PC-3 (cell line): ENCODE measurements at regions not wholly inside any gene's neighbourhood (a gene's known extent, or its start where the extent isn't known, plus 50 kb on each side); places are given as distances from the start of the nearest gene placed in this dataset.
A peak's percentile ranks its signal among the peaks of the same experiment; 100 is the strongest.

Source experiments
- ATAC-seq: fragments of 200-7000 bp; cut with Tn5 transposase; 2 replicates; pipeline ENCODE4 v1.9.1; 2020; ENCODE audit warnings: mild to moderate bottlenecking, moderate library complexity
- BruUV-seq: library from RNA; stranded (reverse); fragments of 400-500 nt; replicated peaks from 2 replicates; lab custom pipeline; 2021; lab: Mats Ljungman, UMichigan
- CTCF ChIA-PET: fragments of 300-600 bp; sonication (Branson Sonifier 250); formaldehyde crosslinking; loops from one replicate; lab custom pipeline; 2022; ENCODE audit warnings: antibody characterized with exemption; lab: Charles Lee
- POLR2A ChIA-PET: fragments of 300-600 bp; sonication (Branson Sonifier 250); formaldehyde crosslinking; loops from one replicate; lab custom pipeline; 2022; ENCODE audit warnings: antibody characterized with exemption; ENCODE audit not compliant: unreplicated experiment; lab: Charles Lee
- DNase-seq: peaks from one replicate; pipeline ENCODE4 v3.0.0-alpha.2; 2015
- H2AFZ ChIP-seq: fragments of 300-600 bp; sonication (generic); 2 replicates; pipeline ENCODE4 v1.6.0; 2016; ENCODE audit warnings: antibody characterized with exemption, low read length
- H3F3A ChIP-seq: fragments of 300-600 bp; sonication (generic); one replicate; pipeline ENCODE4 v1.6.0; 2017; ENCODE audit warnings: antibody characterized with exemption, low read length, control low read depth, mild to moderate bottlenecking; ENCODE audit not compliant: unreplicated experiment
- H3K27ac ChIP-seq: fragments of 300-600 bp; sonication (generic); 2 replicates; pipeline ENCODE4 v1.5.1; 2016; ENCODE audit warnings: mild to moderate bottlenecking, low read length
- H3K27me3 ChIP-seq: fragments of 300-600 bp; sonication (generic); 2 replicates; pipeline ENCODE4 v1.6.1; 2016; ENCODE audit warnings: low read length, mixed read lengths
- H3K36me3 ChIP-seq: fragments of 300-600 bp; sonication (generic); 2 replicates; pipeline ENCODE4 v1.6.1; 2016; ENCODE audit warnings: low read depth, mixed run types, low read length, mixed read lengths
- H3K4me1 ChIP-seq: fragments of 300-600 bp; sonication (generic); 2 replicates; pipeline ENCODE4 v1.5.1; 2016; ENCODE audit warnings: low read length; ENCODE audit not compliant: insufficient read depth
- H3K4me2 ChIP-seq: fragments of 300-600 bp; sonication (generic); 2 replicates; pipeline ENCODE4 v1.6.0; 2016; ENCODE audit warnings: low read length
- H3K4me3 ChIP-seq: fragments of 300-600 bp; sonication (generic); 2 replicates; pipeline ENCODE4 v1.5.1; 2016; ENCODE audit warnings: mild to moderate bottlenecking, low read length, mixed read lengths
- H3K79me2 ChIP-seq: fragments of 300-600 bp; sonication (generic); 2 replicates; pipeline ENCODE4 v1.6.1; 2017; ENCODE audit warnings: low read length, mixed read lengths
- H3K9ac ChIP-seq: fragments of 300-600 bp; sonication (generic); 2 replicates; pipeline ENCODE4 v1.6.0; 2016; ENCODE audit warnings: mild to moderate bottlenecking, low read length
- H3K9me2 ChIP-seq: fragments of 300-600 bp; sonication (generic); replicated peaks from 2 replicates; pipeline ENCODE4 v1.6.1; 2016; ENCODE audit warnings: mixed run types, low read length, mixed read lengths
- H3K9me3 ChIP-seq: fragments of 300-600 bp; sonication (generic); 2 replicates; pipeline ENCODE4 v1.6.1; 2016; ENCODE audit warnings: low read length, mixed read lengths
- H4K20me1 ChIP-seq: fragments of 300-600 bp; sonication (generic); 2 replicates; pipeline ENCODE4 v1.6.1; 2016; ENCODE audit warnings: low read length, mixed read lengths
- EZH2 ChIP-seq: fragments of 300-600 bp; sonication (generic); IDR thresholded peaks from one replicate; pipeline ENCODE4 v1.6.1; 2017; ENCODE audit warnings: antibody characterized with exemption, mild to moderate bottlenecking, low read length; ENCODE audit not compliant: unreplicated experiment
- EZH2phosphoT487 ChIP-seq: fragments of 300-600 bp; sonication (generic); IDR thresholded peaks from 2 replicates; pipeline ENCODE4 v1.6.1; 2018; ENCODE audit warnings: mild to moderate bottlenecking, antibody characterized with exemption, low read length, borderline replicate concordance
- intact Hi-C: fragments of 100-400 bp; cut with micrococcal nuclease; formaldehyde crosslinking; loops from 2 replicates; pipeline ENCODE4 v1.9.0; 2023
- TF ChIP-seq, protein P1 (sequence below): fragments of 300-600 bp; sonication (generic); conservative IDR thresholded peaks from 2 replicates; pipeline ENCODE4 v1.5.1; 2017; ENCODE audit warnings: antibody characterized with exemption, low read depth, mild to moderate bottlenecking, low read length

DNA sequence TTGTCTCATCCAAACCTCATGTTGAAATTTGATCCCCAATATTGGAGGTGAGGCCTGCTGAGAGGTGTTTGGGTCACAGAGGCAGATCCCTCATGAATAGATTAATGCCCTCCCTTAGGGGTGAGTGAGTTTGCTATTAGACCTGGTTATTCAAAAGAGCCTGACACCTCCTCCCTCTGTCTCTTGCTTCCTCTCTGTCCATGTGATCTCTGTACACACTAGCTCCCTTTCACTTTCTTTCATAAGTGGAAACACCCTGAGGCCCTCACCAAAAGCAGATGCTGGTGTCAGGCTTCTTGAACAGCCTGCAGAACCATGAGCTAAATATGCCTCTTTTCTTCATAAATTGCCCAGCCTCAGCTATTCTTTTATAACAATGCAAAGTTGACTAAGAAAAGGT lies 447.1 kb downstream of the MDFIC start:
- Histone ChIP-seq H3K4me3 (no peak overlapping the region), H3K9me3 (no peaks in the 10 kb centered on the region), H3K4me2 (no peak overlapping the region), H3K9me2 (no peaks in the 10 kb centered on the region), H3K79me2 (no peaks in the 10 kb centered on the region), H4K20me1 (no peaks in the 10 kb centered on the region), H3F3A (no peaks in the 10 kb centered on the region), H2AFZ (no peak overlapping the region), H3K36me3 (no peaks in the 10 kb centered on the region), H3K9ac (no peak overlapping the region), H3K4me1 (no peaks in the 10 kb centered on the region), H3K27ac (no peak overlapping the region), H3K27me3 (no peaks in the 10 kb centered on the region)
- DNase-seq (no peak), ATAC-seq (no peak)
- intact Hi-C loops: no loop called here
- POLR2A ChIA-PET: no interaction called here
- CTCF ChIA-PET: no interaction called here
- BruUV-seq: no TSS peak
- TF ChIP-seq, protein P1, sequence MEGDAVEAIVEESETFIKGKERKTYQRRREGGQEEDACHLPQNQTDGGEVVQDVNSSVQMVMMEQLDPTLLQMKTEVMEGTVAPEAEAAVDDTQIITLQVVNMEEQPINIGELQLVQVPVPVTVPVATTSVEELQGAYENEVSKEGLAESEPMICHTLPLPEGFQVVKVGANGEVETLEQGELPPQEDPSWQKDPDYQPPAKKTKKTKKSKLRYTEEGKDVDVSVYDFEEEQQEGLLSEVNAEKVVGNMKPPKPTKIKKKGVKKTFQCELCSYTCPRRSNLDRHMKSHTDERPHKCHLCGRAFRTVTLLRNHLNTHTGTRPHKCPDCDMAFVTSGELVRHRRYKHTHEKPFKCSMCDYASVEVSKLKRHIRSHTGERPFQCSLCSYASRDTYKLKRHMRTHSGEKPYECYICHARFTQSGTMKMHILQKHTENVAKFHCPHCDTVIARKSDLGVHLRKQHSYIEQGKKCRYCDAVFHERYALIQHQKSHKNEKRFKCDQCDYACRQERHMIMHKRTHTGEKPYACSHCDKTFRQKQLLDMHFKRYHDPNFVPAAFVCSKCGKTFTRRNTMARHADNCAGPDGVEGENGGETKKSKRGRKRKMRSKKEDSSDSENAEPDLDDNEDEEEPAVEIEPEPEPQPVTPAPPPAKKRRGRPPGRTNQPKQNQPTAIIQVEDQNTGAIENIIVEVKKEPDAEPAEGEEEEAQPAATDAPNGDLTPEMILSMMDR: no peak

DNA sequence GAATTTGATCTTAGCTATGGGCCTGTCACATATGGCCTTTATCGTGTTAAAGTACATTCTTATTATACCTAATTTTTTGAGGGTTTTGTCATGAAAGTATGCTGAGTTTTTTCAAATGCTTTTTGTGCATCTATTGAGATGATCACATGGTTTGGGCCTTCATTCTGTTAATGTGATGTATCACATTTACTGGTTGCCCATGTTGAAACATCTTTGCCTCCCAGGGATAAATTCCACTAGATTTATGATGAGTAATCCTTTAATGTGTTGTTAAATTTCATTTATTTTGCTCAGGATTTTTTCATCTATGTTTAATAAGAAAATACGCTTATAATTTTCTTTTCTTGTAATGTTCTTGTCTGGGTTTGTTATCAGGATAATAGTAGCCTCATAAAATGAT lies 442.0 kb downstream of the MDFIC start:
- Histone ChIP-seq H3K9me3 (no peaks in the 10 kb centered on the region), H3F3A (no peaks in the 10 kb centered on the region), H4K20me1 (no peaks in the 10 kb centered on the region), H2AFZ (no peak overlapping the region), H3K27me3 (no peaks in the 10 kb centered on the region), H3K9me2 (no peaks in the 10 kb centered on the region), H3K4me2 (no peak overlapping the region), H3K4me3 (no peak overlapping the region), H3K27ac (no peak overlapping the region), H3K36me3 (no peaks in the 10 kb centered on the region), H3K4me1 (no peaks in the 10 kb centered on the region), H3K79me2 (no peaks in the 10 kb centered on the region), H3K9ac (no peak overlapping the region)
- ATAC-seq (no peak), DNase-seq (peak; percentile 8)
- TF ChIP-seq EZH2phosphoT487: no peak
- no TSS peak for BruUV-seq
- intact Hi-C loops: no loop called here
- CTCF ChIA-PET: no interaction called here
- POLR2A ChIA-PET: no interaction called here

DNA sequence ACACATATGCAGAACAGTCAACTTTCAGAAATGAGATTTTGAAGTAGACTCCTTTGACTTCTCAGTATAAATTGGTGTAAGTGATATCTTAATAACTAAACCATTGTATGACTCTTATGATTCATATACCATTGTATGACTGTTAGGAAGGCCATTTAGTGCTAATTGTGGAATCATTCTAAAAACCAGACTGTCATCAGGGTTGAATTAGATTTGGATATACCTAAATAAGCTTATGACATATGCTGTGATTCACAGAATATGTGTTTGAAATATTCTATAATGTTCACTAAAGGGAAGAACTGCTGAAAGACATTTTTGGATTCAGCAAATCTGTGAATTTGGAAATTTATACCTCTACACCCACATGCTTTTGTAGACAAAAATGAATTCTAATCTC lies 438.1 kb downstream of the MDFIC start:
- no peak for TF ChIP-seq EZH2phosphoT487
- no peak for TF ChIP-seq EZH2
- TF ChIP-seq, protein P1: no peak
- no peaks in the 10 kb centered on the region for H3F3A ChIP-seq
- no peak overlapping the region for H3K27ac ChIP-seq
- ATAC-seq (no peak), DNase-seq (no peak)
- no peaks in the 10 kb centered on the region for H3K36me3 ChIP-seq
- no peaks in the 10 kb centered on the region for H3K9me3 ChIP-seq
- H2AFZ ChIP-seq: no peak overlapping the region
- no peak overlapping the region for H3K4me3 ChIP-seq
- intact Hi-C loops: loop anchor here (5.0 to 10.0 kb wide), 2 partner anchors 115 to 493 kb away; no protein-coding TSS in a partner anchor
- CTCF ChIA-PET: no interaction called here
- H3K9me2 ChIP-seq: no peaks in the 10 kb centered on the region
- no peak overlapping the region for H3K9ac ChIP-seq
- no peaks in the 10 kb centered on the region for H3K4me1 ChIP-seq
- no peaks in the 10 kb centered on the region for H3K27me3 ChIP-seq
- no peaks in the 10 kb centered on the region for H4K20me1 ChIP-seq
- POLR2A ChIA-PET: no interaction called here
- no peak overlapping the region for H3K4me2 ChIP-seq
- H3K79me2 ChIP-seq: no peaks in the 10 kb centered on the region
- no TSS peak for BruUV-seq
